GM12873 (cell line): ENCODE measurements at regions not wholly inside any gene's neighbourhood (a gene's known extent, or its start where the extent isn't known, plus 50 kb on each side); places are given as distances from the start of the nearest gene placed in this dataset.

ENCODE experiments used
- TF ChIP-seq, protein P1 (sequence below): IDR thresholded peaks from 2 replicates; pipeline ENCODE4 v1.5.1; 2012; ENCODE audit warnings: low read depth, mild to moderate bottlenecking, moderate library complexity, low read length, control low read depth; ENCODE audit not compliant: insufficient read depth; ENCODE audit errors: missing control alignments

DNA sequence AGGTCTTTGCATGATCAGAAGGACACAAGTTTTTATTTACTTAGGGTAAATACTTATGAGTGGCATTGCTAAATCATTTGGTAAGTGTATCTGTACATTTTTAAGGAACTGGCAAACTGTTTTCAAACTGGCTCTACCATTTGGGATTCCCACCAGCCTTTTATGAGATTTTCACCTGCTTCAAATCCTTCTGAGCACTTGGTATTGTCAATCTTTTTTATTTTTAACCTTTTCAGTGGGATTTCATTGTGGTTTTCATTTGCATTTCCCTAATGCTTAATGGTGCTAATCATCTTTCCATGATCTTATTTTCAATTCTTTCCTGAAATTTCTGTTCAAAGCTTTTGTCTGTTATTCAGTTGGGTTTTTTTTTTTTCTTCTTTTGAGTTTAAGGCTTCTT is 475.6 kb downstream of the MAN2A1 start:
- TF ChIP-seq, protein P1, sequence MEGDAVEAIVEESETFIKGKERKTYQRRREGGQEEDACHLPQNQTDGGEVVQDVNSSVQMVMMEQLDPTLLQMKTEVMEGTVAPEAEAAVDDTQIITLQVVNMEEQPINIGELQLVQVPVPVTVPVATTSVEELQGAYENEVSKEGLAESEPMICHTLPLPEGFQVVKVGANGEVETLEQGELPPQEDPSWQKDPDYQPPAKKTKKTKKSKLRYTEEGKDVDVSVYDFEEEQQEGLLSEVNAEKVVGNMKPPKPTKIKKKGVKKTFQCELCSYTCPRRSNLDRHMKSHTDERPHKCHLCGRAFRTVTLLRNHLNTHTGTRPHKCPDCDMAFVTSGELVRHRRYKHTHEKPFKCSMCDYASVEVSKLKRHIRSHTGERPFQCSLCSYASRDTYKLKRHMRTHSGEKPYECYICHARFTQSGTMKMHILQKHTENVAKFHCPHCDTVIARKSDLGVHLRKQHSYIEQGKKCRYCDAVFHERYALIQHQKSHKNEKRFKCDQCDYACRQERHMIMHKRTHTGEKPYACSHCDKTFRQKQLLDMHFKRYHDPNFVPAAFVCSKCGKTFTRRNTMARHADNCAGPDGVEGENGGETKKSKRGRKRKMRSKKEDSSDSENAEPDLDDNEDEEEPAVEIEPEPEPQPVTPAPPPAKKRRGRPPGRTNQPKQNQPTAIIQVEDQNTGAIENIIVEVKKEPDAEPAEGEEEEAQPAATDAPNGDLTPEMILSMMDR = no peak

DNA sequence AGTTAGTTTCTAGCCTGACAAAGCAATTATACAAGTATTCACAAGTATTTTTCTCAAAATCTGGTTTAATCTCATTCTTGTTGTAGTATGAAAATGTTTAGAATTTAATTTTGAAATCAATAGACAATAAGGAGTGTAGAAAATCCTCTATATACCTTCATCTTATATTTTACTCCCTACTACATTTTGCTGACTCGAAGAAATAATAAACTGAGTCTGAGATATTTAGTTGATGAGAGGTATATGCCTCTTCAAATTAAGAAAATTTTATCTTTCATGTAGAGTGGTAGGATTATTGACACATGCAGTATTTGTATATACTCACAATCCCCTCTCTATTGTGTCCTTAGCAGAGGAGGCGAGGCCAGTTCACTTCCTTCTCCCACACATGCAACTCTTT is 477.7 kb downstream of the MAN2A1 start:
- TF ChIP-seq, protein P1 = no peak

DNA sequence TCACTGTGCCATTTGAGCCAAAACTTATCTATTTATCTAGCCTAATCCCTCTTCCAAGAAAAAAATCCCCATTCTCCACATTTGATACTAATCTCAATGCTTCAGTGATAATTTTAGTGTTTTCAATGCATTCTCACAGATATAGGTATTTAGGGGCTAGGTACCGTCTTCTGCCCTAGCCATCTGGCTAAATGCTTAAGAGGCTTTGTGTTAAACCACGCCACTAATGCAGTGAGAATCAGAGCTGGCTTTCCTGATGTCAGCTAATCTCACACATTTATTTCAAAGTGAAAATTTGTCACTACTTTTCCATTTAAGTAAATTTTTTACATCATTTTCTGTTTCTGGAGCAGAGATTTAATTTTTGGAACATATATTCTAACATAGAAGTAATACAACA is 479.7 kb downstream of the MAN2A1 start:
- TF ChIP-seq, protein P1 = no peak

DNA sequence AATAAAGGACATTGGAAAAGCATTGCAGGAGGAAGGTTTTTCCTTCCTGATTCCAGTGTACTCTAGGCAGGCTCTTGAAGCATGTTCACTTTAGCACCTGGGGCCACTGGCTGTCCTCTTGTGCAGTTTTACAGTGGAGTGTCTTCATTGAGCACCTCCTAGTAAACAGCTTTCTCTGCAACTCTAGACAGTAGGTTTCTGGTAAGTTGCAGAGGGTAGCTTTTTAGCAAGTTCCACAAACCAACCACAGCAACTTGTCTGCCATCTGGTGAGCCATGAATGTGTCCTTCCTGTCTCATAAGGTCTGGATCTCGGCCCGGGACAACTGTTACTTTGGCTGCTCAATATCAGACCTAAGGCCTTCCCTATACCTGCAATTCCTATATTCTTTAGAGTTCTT is 488.0 kb downstream of the MAN2A1 start:
- TF ChIP-seq, protein P1 = no peak

DNA sequence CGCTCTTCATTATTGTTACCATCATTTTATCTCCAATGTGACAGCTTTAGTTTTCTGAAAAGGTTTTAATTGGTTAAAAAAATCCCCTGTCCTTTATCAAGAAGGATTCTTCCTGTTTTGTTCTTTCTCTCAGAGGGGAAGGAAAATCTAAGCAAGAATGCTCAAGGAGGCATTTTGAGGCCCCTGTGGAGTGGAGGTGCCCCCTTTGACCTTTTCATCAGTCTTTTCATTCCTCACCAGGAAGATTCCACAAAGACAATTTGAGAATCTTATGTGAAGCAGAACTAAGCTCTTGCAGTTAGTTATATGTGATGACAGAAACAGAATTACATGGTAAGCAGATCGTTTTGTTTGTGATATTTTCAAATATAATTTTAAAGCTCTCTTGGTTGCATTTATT is 489.6 kb downstream of the MAN2A1 start:
- TF ChIP-seq, protein P1 = no peak

DNA sequence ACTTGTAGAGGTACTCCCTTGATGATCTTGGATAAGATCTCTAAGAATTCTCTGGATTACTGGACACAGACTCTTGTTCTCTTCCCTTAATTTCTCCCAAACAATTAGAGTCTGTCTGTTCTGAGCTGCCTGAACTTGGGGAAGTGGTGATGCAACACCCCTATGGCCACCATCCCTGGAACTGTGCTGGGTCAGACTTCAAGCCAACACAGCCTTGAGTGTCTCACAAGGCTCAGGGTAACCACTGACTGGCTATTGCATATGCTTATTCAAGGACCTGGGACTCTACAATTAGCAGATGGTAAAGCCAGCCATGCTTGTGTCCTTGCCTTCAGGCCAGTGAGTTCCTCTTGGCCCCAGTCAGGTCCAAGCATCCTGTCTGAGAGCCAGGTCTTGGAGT is 504.5 kb downstream of the MAN2A1 start:
- TF ChIP-seq, protein P1 = no peak

DNA sequence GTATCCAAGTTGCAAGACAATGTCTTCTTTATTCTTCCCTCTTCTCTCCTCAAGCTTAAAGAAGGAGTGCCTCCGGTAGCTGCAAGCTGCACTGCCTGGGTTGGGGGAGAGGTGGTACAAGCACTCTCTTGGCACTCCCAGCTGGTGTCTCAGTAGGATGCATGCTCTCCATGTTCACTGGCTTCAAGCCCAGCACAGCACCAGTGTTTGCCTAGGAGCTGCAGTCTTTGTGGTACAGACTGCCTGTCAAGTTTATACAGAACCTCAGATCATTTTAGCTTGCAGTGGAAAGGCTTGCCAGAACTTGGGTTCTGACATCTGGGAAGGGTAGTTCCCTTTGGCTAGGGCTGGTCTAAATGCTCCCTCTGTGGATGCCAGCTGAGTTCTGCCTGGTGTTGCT is 505.6 kb downstream of the MAN2A1 start:
- TF ChIP-seq, protein P1 = no peak
